ENCODE measurements at regions not wholly inside any gene's neighbourhood (a gene's known extent, or its start where the extent isn't known, plus 50 kb on each side); places are given as distances from the start of the nearest gene placed in this dataset.
"Not testable (repeated sequence)": the region's sequence is repeated elsewhere in the genome, so short reads cannot be mapped to it uniquely, and the experiment has no call there.

DNA sequence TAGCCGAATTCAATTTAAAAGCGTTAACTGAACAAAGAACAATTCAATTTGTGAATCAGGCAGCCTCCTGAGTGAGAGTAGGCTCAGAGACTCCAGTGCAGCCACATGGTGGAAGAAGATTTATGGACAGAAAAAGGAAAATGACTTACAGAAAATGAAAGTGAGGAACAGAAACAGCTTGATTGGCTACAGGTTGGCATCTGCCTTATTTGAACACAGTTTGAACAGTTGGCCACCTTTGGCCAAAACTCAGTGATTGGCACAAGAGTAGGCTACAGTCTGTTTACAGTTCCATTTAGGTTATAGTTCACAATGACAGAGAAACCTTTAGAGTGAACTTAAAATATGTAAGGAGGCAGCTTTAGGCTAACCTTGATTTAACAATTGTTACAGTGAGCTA, 86.3 kb upstream of the CCDC71L start:
- TF ChIP-seq YY1 (tag by site-specific recombination; IDR thresholded peaks at IDR 0.05): not testable (repeated sequence)
- TF ChIP-seq, protein P1, sequence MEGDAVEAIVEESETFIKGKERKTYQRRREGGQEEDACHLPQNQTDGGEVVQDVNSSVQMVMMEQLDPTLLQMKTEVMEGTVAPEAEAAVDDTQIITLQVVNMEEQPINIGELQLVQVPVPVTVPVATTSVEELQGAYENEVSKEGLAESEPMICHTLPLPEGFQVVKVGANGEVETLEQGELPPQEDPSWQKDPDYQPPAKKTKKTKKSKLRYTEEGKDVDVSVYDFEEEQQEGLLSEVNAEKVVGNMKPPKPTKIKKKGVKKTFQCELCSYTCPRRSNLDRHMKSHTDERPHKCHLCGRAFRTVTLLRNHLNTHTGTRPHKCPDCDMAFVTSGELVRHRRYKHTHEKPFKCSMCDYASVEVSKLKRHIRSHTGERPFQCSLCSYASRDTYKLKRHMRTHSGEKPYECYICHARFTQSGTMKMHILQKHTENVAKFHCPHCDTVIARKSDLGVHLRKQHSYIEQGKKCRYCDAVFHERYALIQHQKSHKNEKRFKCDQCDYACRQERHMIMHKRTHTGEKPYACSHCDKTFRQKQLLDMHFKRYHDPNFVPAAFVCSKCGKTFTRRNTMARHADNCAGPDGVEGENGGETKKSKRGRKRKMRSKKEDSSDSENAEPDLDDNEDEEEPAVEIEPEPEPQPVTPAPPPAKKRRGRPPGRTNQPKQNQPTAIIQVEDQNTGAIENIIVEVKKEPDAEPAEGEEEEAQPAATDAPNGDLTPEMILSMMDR (tag by site-specific recombination; IDR thresholded peaks at IDR 0.05): not testable (repeated sequence)
